ENCODE measurements at regions not wholly inside any gene's neighbourhood (a gene's known extent, or its start where the extent isn't known, plus 50 kb on each side); places are given as distances from the start of the nearest gene placed in this dataset.

GRCh38 chr6:12420626-12421025, 130.5 kb downstream of the EDN1 start:
- DNase-seq (ENCODE audit: low spot score), result no peak
- Mint-ChIP-seq H3K9me3 (ENCODE audit: low read depth) (peaks cover 14% of the 10 kb centered on the region), H3K36me3 (ENCODE audit: low read depth) (no peaks in the 10 kb centered on the region), H3K4me3 (ENCODE audit: unreplicated experiment) (no peak overlapping the region), H3K4me1 (ENCODE audit: low read depth) (peaks cover 14% of the 10 kb centered on the region), H3K27ac (ENCODE audit: unreplicated experiment) (no peak overlapping the region), H3K27me3 (ENCODE audit: low read depth) (no peaks in the 10 kb centered on the region)
- TF ChIP-seq CTCF (IDR thresholded peaks at IDR 0.05), result no peak

- no peak for TF ChIP-seq CTCF (IDR thresholded peaks at IDR 0.05)
- H3K36me3 Mint-ChIP-seq (ENCODE audit: low read depth), result no peaks in the 10 kb centered on the region
- H3K9me3 Mint-ChIP-seq (ENCODE audit: low read depth), result peaks cover 14% of the 10 kb centered on the region
- no peak overlapping the region for H3K4me3 Mint-ChIP-seq (ENCODE audit: unreplicated experiment)
- H3K27ac Mint-ChIP-seq (ENCODE audit: unreplicated experiment), result no peak overlapping the region
- H3K4me1 Mint-ChIP-seq (ENCODE audit: low read depth), result peaks cover 4% of the 10 kb centered on the region
- no peak for DNase-seq (ENCODE audit: low spot score)
- H3K27me3 Mint-ChIP-seq (ENCODE audit: low read depth), result no peaks in the 10 kb centered on the region
These were observed 131.4 kb downstream of the EDN1 start for GRCh38 chr6:12421596-12421995.

GRCh38 chr6:12422848-12423247, 132.7 kb downstream of the EDN1 start:
- Mint-ChIP-seq H3K4me3 (ENCODE audit: unreplicated experiment) (no peak overlapping the region), H3K4me1 (ENCODE audit: low read depth) (no peaks in the 10 kb centered on the region), H3K36me3 (ENCODE audit: low read depth) (no peaks in the 10 kb centered on the region), H3K27me3 (ENCODE audit: low read depth) (no peaks in the 10 kb centered on the region), H3K27ac (ENCODE audit: unreplicated experiment) (no peak overlapping the region), H3K9me3 (ENCODE audit: low read depth) (peaks cover 8% of the 10 kb centered on the region)
- no peak for DNase-seq (ENCODE audit: low spot score)
- TF ChIP-seq CTCF (IDR thresholded peaks at IDR 0.05), result no peak

- no peaks in the 10 kb centered on the region for H3K27me3 Mint-ChIP-seq (ENCODE audit: low read depth)
- DNase-seq (ENCODE audit: low spot score), result no peak
- H3K27ac Mint-ChIP-seq (ENCODE audit: unreplicated experiment), result no peak overlapping the region
- H3K9me3 Mint-ChIP-seq (ENCODE audit: low read depth), result peaks cover 4% of the 10 kb centered on the region
- no peak overlapping the region for H3K4me3 Mint-ChIP-seq (ENCODE audit: unreplicated experiment)
- no peaks in the 10 kb centered on the region for H3K4me1 Mint-ChIP-seq (ENCODE audit: low read depth)
- TF ChIP-seq CTCF (IDR thresholded peaks at IDR 0.05), result no peak
- H3K36me3 Mint-ChIP-seq (ENCODE audit: low read depth), result no peaks in the 10 kb centered on the region
These were observed 133.7 kb downstream of the EDN1 start for GRCh38 chr6:12423832-12424231.

- Mint-ChIP-seq H3K9me3 (ENCODE audit: low read depth) (no peaks in the 10 kb centered on the region), H3K36me3 (ENCODE audit: low read depth) (no peaks in the 10 kb centered on the region), H3K27ac (ENCODE audit: unreplicated experiment) (no peak overlapping the region), H3K4me1 (ENCODE audit: low read depth) (no peaks in the 10 kb centered on the region), H3K27me3 (ENCODE audit: low read depth) (no peaks in the 10 kb centered on the region), H3K4me3 (ENCODE audit: unreplicated experiment) (no peak overlapping the region)
- no peak for DNase-seq (ENCODE audit: low spot score)
- no peak for TF ChIP-seq CTCF (IDR thresholded peaks at IDR 0.05)
These were observed 136.0 kb downstream of the EDN1 start for GRCh38 chr6:12426121-12426520.
